NCI-H748 (cell line): ENCODE measurements at regions not wholly inside any gene's neighbourhood (a gene's known extent, or its start where the extent isn't known, plus 50 kb on each side); places are given as distances from the start of the nearest gene placed in this dataset.

Experiments used
- DNase-seq: peaks from one replicate; lab custom pipeline; 2025; ENCODE audit not compliant: unreplicated experiment; lab: John Stamatoyannopoulos, UW

- DNase-seq, result no peak
Observed at GRCh38 chr18:52001106-52001505, 338.9 kb upstream of the DCC start.

- peak; percentile 52 for DNase-seq
Observed at GRCh38 chr18:52002600-52002999, 337.4 kb upstream of the DCC start.

- peak; percentile 16 for DNase-seq
Observed at GRCh38 chr18:52007105-52007504, 332.9 kb upstream of the DCC start.

GRCh38 chr18:52008330-52008729 lies 331.7 kb upstream of the DCC start:
- DNase-seq, result no peak

GRCh38 chr18:52008736-52009135 lies 331.3 kb upstream of the DCC start:
- no peak for DNase-seq

- DNase-seq, result no peak
Observed at GRCh38 chr18:52009958-52010357, 330.0 kb upstream of the DCC start.

GRCh38 chr18:52045946-52046675 lies 293.9 kb upstream of the DCC start:
- DNase-seq, result peak; percentile 93

- DNase-seq, result peak; percentile 100
Observed at GRCh38 chr18:52046842-52047241, 293.2 kb upstream of the DCC start.

- DNase-seq, result no peak
Observed at GRCh38 chr18:52054324-52054723, 285.7 kb upstream of the DCC start.

- peak; percentile 99 for DNase-seq
Observed at GRCh38 chr18:52060607-52061304, 279.2 kb upstream of the DCC start.

- DNase-seq, result no peak
Observed at GRCh38 chr18:52063923-52064322, 276.1 kb upstream of the DCC start.

- DNase-seq, result peak; percentile 82
Observed at GRCh38 chr18:52069201-52069600, 270.8 kb upstream of the DCC start.

GRCh38 chr18:52070291-52070756 lies 269.7 kb upstream of the DCC start:
- peak; percentile 49 for DNase-seq

- DNase-seq, result peak; percentile 11
Observed at GRCh38 chr18:52077251-52077983, 262.6 kb upstream of the DCC start.

- DNase-seq, result no peak
Observed at GRCh38 chr18:52082246-52082645, 257.8 kb upstream of the DCC start.

- DNase-seq, result no peak
Observed at GRCh38 chr18:52087140-52087539, 252.9 kb upstream of the DCC start.

GRCh38 chr18:52090005-52090404 lies 250.0 kb upstream of the DCC start:
- no peak for DNase-seq

- no peak for DNase-seq
Observed at GRCh38 chr18:52093171-52093570, 246.8 kb upstream of the DCC start.

- no peak for DNase-seq
Observed at GRCh38 chr18:52118684-52119083, 221.3 kb upstream of the DCC start.

GRCh38 chr18:52130624-52131301 lies 209.2 kb upstream of the DCC start:
- peak; percentile 76 for DNase-seq

- no peak for DNase-seq
Observed at GRCh38 chr18:52131845-52132244, 208.2 kb upstream of the DCC start.
